ENCODE measurements at regions not wholly inside any gene's neighbourhood (a gene's known extent, or its start where the extent isn't known, plus 50 kb on each side); places are given as distances from the start of the nearest gene placed in this dataset.

DNA sequence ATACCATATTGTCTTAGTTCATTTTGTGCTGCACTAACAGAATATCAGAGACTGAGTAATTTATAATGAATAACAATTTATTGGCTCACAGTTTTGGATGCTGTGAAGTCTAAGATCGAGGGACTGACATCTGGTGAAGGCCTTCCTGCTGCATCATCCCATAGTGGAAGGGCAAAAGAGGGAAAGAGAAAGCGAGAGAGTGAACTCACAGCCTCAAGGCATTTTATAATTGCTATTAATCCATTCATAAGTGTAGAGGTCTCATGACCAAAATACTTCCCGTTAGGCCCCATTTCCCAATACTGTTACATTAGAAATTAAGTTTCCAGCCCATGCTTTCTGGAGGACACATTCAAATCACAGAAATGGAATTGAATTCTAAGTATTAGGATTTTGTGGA is 554.4 kb downstream of the TRAM1L1 start:
- no peak for DNase-seq (ENCODE audit: low read depth, low spot score)
- H3K27ac ChIP-seq (ENCODE audit: low read depth, low read length): no peak overlapping the region
- TF ChIP-seq, protein P1, sequence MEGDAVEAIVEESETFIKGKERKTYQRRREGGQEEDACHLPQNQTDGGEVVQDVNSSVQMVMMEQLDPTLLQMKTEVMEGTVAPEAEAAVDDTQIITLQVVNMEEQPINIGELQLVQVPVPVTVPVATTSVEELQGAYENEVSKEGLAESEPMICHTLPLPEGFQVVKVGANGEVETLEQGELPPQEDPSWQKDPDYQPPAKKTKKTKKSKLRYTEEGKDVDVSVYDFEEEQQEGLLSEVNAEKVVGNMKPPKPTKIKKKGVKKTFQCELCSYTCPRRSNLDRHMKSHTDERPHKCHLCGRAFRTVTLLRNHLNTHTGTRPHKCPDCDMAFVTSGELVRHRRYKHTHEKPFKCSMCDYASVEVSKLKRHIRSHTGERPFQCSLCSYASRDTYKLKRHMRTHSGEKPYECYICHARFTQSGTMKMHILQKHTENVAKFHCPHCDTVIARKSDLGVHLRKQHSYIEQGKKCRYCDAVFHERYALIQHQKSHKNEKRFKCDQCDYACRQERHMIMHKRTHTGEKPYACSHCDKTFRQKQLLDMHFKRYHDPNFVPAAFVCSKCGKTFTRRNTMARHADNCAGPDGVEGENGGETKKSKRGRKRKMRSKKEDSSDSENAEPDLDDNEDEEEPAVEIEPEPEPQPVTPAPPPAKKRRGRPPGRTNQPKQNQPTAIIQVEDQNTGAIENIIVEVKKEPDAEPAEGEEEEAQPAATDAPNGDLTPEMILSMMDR (IDR thresholded peaks at IDR 0.05; ENCODE audit: low read depth, low read length): no peak
- ChIA-PET POLR2A (no interaction called here), CTCF (no interaction called here)
- H3K4me3 ChIP-seq (ENCODE audit: low read depth, low read length): no peak overlapping the region
- no peaks in the 10 kb centered on the region for H3K27me3 ChIP-seq (ENCODE audit: control insufficient read depth, insufficient read depth, low read length)
- H3K9me3 ChIP-seq (ENCODE audit: control insufficient read depth, insufficient read depth, low read length): peaks cover 5% of the 10 kb centered on the region

DNA sequence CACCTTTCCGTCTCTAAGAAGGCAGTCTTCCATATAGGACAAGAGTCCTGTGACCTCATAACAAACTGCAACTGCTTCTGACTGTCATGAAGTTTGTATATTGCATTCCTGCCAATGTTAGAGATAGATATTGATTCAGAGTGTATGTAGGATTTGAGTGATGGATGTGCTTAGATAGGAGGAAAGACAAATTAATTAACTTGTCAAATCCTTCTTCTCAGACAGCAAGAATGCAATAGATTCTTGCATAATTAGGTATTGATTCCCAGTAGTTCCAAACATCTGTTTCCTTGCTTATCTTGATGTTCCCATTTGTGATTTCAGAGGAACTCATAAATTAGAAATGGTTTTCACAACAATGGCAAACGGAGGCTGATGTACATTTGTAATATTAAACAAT is 555.3 kb downstream of the TRAM1L1 start:
- peaks cover 2% of the 10 kb centered on the region; the same call in 1 of the 2 replicates for H3K9me3 ChIP-seq (ENCODE audit: control insufficient read depth, insufficient read depth, low read length)
- no peaks in the 10 kb centered on the region for H3K27me3 ChIP-seq (ENCODE audit: control insufficient read depth, insufficient read depth, low read length)
- no peak overlapping the region for H3K27ac ChIP-seq (ENCODE audit: low read depth, low read length)
- no peak overlapping the region for H3K4me3 ChIP-seq (ENCODE audit: low read depth, low read length)
- DNase-seq (ENCODE audit: low read depth, low spot score): no peak
- ChIA-PET CTCF (no interaction called here), POLR2A (no interaction called here)
- TF ChIP-seq, protein P1 (IDR thresholded peaks at IDR 0.05; ENCODE audit: low read depth, low read length): no peak

DNA sequence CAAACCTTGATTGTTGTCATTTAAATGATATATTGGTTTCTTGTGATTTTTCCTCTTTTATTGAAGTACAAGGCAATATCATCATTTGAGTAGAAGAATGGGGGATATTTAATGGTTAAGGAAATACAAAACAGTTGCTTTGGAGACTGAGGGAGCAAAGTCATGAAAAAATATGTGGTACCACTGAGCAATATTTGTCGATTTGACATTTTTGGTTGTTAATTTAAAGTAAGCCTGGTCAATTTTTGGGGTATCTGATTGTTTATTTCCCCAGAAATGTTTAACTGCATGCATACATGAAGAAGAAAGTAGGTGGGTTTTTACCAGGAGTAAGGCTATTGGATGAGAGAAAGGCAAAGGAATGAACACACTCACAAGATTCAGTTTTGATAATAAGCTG is 556.2 kb downstream of the TRAM1L1 start:
- no peaks in the 10 kb centered on the region for H3K27me3 ChIP-seq (ENCODE audit: control insufficient read depth, insufficient read depth, low read length)
- ChIA-PET POLR2A (no interaction called here), CTCF (no interaction called here)
- H3K4me3 ChIP-seq (ENCODE audit: low read depth, low read length): no peak overlapping the region
- no peak overlapping the region for H3K27ac ChIP-seq (ENCODE audit: low read depth, low read length)
- TF ChIP-seq, protein P1 (IDR thresholded peaks at IDR 0.05; ENCODE audit: low read depth, low read length): no peak
- no peak for DNase-seq (ENCODE audit: low read depth, low spot score)
- peaks cover 2% of the 10 kb centered on the region; the same call in 1 of the 2 replicates for H3K9me3 ChIP-seq (ENCODE audit: control insufficient read depth, insufficient read depth, low read length)

DNA sequence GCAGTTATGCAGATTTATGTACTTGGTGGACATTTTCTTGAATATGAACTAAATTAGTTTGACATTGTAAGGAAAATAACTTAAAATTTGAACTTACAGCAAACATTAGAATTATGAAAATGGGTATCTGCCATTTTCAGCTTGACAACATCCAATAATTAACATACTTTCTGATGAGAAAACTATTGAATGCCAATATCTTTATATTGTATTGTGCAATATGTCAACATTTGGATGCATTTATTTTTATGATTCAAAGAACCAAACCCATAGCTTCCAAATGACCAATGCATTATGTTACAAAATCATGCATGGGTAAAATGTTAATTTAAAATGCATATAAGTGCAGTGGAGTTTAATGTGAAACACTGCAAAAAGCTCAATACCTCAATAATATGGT is 562.5 kb downstream of the TRAM1L1 start:
- POLR2A ChIA-PET: no interaction called here
- DNase-seq (ENCODE audit: low read depth, low spot score): no peak
- CTCF ChIA-PET: no interaction called here
- H3K27me3 ChIP-seq (ENCODE audit: control insufficient read depth, insufficient read depth, low read length): no peaks in the 10 kb centered on the region
- H3K27ac ChIP-seq (ENCODE audit: low read depth, low read length): no peak overlapping the region
- H3K4me3 ChIP-seq (ENCODE audit: low read depth, low read length): no peak overlapping the region
- TF ChIP-seq, protein P1 (IDR thresholded peaks at IDR 0.05; ENCODE audit: low read depth, low read length): no peak
- peaks cover 11% of the 10 kb centered on the region; the same call in 1 of the 2 replicates for H3K9me3 ChIP-seq (ENCODE audit: control insufficient read depth, insufficient read depth, low read length)

DNA sequence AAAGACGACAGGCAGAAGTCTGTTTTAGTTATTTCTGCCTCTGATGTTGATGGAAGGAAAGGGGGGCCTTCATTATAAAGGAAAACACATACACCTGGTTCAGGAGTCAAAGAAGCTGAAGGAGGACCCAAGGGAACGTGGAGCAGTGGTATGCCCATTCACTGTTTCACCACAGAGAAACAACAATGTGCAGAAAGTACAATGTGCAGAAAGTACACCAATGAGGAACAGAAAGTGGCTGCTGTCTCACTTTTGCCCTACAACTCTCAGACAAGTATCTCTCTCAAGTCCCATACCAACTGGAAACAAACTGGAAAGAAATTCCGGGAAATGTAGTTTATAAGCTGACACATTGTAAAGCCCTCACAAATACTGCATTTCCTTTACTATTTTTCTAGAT is 564.5 kb downstream of the TRAM1L1 start:
- TF ChIP-seq, protein P1 (IDR thresholded peaks at IDR 0.05; ENCODE audit: low read depth, low read length): no peak
- H3K27me3 ChIP-seq (ENCODE audit: control insufficient read depth, insufficient read depth, low read length): no peaks in the 10 kb centered on the region
- H3K9me3 ChIP-seq (ENCODE audit: control insufficient read depth, insufficient read depth, low read length): peaks cover 18% of the 10 kb centered on the region; the same call in 1 of the 2 replicates
- H3K4me3 ChIP-seq (ENCODE audit: low read depth, low read length): no peak overlapping the region
- H3K27ac ChIP-seq (ENCODE audit: low read depth, low read length): no peak overlapping the region
- CTCF ChIA-PET: no interaction called here
- DNase-seq (ENCODE audit: low read depth, low spot score): no peak
- POLR2A ChIA-PET: no interaction called here

All from AG04450 (cell line).